ENCODE measurements at regions not wholly inside any gene's neighbourhood (a gene's known extent, or its start where the extent isn't known, plus 50 kb on each side); places are given as distances from the start of the nearest gene placed in this dataset.

- Histone ChIP-seq H3K9me3 (no peaks in the 10 kb centered on the region), H3K27ac (no peak overlapping the region), H3K4me1 (peaks cover 0 to 26% (median 24%) of the 10 kb centered on the region in 4 donors), H3K36me3 (no peaks in the 10 kb centered on the region), H3K27me3 (peaks cover 6 to 33% (median 28%) of the 10 kb centered on the region in 3 donors), H3K4me3 (no peak overlapping the region)
- WGBS, 2 donors: 66 to 81% methylated on average over 20 of the region's 20 CpGs
- TF ChIP-seq POLR2A (IDR thresholded peaks at IDR 0.05): no peak
- TF ChIP-seq CTCF (IDR thresholded peaks at IDR 0.05): no peak
- no peak for TF ChIP-seq POLR2AphosphoS5 (IDR thresholded peaks at IDR 0.05)
- TF ChIP-seq EP300 (IDR thresholded peaks at IDR 0.05): no peak
- intact Hi-C loops (cut with DNase I): no loop called here
- peak; percentile 57 for DNase-seq
Measured at GRCh38 chr4:1575418-1576303, 108.5 kb downstream of the FAM53A start.

DNA sequence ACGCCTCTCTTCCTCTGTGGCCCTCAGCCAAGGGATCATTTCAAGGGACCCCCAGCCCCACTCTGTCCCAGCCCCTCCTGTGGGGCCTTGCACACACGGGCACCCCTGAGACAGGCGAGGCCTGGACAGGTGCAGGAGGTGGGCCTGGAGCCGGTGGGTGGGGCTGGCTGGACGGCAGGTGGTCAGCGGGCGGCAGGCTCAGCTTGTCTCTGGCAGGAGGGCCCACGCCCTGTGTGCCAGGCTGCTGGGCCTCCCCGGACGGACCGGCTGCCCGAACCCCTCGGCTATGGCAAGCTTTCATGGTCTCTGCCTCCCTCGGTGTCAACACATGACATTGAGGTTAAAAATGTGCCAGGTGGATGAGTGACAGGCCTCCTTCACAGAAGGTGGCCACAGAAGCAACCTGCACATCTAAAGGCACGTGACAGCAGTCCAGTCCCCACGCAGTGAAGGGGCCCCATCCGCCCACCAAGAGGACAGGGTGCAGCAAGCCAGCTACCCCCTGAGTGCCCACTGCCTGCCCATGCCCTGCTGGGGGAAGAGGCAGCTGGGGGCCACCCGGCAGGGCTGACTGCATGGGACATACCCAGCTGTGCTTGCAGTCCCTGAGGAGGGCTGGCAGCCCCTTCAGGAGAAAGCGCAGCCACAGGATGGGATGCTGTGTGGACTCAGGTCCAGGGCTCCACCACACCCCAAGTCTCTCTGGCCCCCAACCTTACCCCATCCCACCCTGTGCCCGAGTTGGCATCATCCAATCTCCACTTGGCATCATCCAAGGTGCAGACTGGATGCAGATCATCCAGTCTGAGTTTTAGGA lies 109.3 kb downstream of the FAM53A start:
- peaks cover 0 to 19% (median 17%) of the 10 kb centered on the region in 4 donors for H3K4me1 ChIP-seq
- intact Hi-C loops (cut with DNase I): no loop called here
- H3K4me3 ChIP-seq: no peak overlapping the region
- DNase-seq: peak; percentile 61
- no peaks in the 10 kb centered on the region for H3K9me3 ChIP-seq
- no peaks in the 10 kb centered on the region for H3K36me3 ChIP-seq
- H3K27me3 ChIP-seq: peaks cover 6 to 33% (median 28%) of the 10 kb centered on the region in 3 donors
- 44 to 80% methylated on average over 20 of the region's 20 CpGs for WGBS, 2 donors
- no peak overlapping the region for H3K27ac ChIP-seq
- no peak for TF ChIP-seq POLR2A (IDR thresholded peaks at IDR 0.05)

GRCh38 chr4:1573830-1574459 lies 110.2 kb downstream of the FAM53A start:
- Histone ChIP-seq H3K27me3 (peaks cover 6 to 28% (median 25%) of the 10 kb centered on the region in 3 donors), H3K4me1 (peaks cover 0 to 10% (median 9%) of the 10 kb centered on the region in 4 donors), H3K36me3 (no peaks in the 10 kb centered on the region), H3K4me3 (no peak overlapping the region), H3K27ac (no peak overlapping the region), H3K9me3 (no peaks in the 10 kb centered on the region)
- DNase-seq: peak; percentile 51
- WGBS, 2 donors: 72 to 84% methylated on average over 13 of the region's 13 CpGs
- intact Hi-C loops (cut with DNase I): no loop called here
- no peak for TF ChIP-seq EP300 (IDR thresholded peaks at IDR 0.05)
- TF ChIP-seq CTCF (IDR thresholded peaks at IDR 0.05): no peak
- TF ChIP-seq POLR2A (IDR thresholded peaks at IDR 0.05): no peak
- no peak for TF ChIP-seq POLR2AphosphoS5 (IDR thresholded peaks at IDR 0.05)

GRCh38 chr4:1572964-1573720 lies 111.0 kb downstream of the FAM53A start:
- Histone ChIP-seq H3K9me3 (no peaks in the 10 kb centered on the region), H3K36me3 (no peaks in the 10 kb centered on the region), H3K4me1 (peaks cover 0 to 4% (median 2%) of the 10 kb centered on the region in 4 donors), H3K27ac (no peak overlapping the region), H3K27me3 (peaks cover 6 to 26% (median 18%) of the 10 kb centered on the region in 3 donors), H3K4me3 (no peak overlapping the region)
- intact Hi-C loops (cut with DNase I): no loop called here
- WGBS, 2 donors: 69 to 78% methylated on average over 2 of the region's 2 CpGs
- TF ChIP-seq POLR2A (IDR thresholded peaks at IDR 0.05): no peak
- TF ChIP-seq CTCF (IDR thresholded peaks at IDR 0.05): no peak
- TF ChIP-seq EP300 (IDR thresholded peaks at IDR 0.05): no peak
- no peak for TF ChIP-seq POLR2AphosphoS5 (IDR thresholded peaks at IDR 0.05)
- DNase-seq: no peak
